ENCODE measurements at regions not wholly inside any gene's neighbourhood (a gene's known extent, or its start where the extent isn't known, plus 50 kb on each side); places are given as distances from the start of the nearest gene placed in this dataset.

- TF ChIP-seq CTCF (IDR thresholded peaks at IDR 0.05): no peak
- TF ChIP-seq POLR2AphosphoS5 (IDR thresholded peaks at IDR 0.05): no peak
Measured at GRCh38 chr7:142542942-142543341, 206.3 kb upstream of the PRSS1 start.

Data from breast epithelium (tissue), 3 donors.